Gastrocnemius medialis (tissue), 4 donors: ENCODE measurements at regions not wholly inside any gene's neighbourhood (a gene's known extent, or its start where the extent isn't known, plus 50 kb on each side); places are given as distances from the start of the nearest gene placed in this dataset.
"Not testable (repeated sequence)": the region's sequence is repeated elsewhere in the genome, so short reads cannot be mapped to it uniquely, and the experiment has no call there.

Source experiments
- ATAC-seq, 2 donors: fragments of 150-250 bp; one replicate each; pipeline ENCODE4 v1.9.1; 2016
- DNase-seq, 2 donors: peaks; one replicate each; pipeline ENCODE4 v3.0.0-alpha.2; 2019
- H3K27ac ChIP-seq, 4 donors: fragments of 200-600 bp; sonication (generic); 1 replicate in 1 of 4; 2 replicates in 3 of 4; pipeline ENCODE4 v1.5.1; 2016 to 2018; ENCODE audit warnings: mild to moderate bottlenecking in 2 of 4, moderate library complexity in 1 of 4
- H3K27me3 ChIP-seq, 3 donors: fragments of 200-600 bp; sonication (generic) in 2 of 3; 1 replicate in 1 of 3; 2 replicates in 2 of 3; pipeline versions ENCODE4 v1.5.1 to v1.6.0; 2016 to 2019; ENCODE audit warnings: mild to moderate bottlenecking in 1 of 3, moderate library complexity in 1 of 3
- H3K36me3 ChIP-seq, 2 donors: fragments of 200-600 bp; sonication (generic) in 1 of 2; one replicate each; pipeline ENCODE4 v1.5.1; 2017 to 2018
- H3K4me1 ChIP-seq, 2 donors: fragments of 200-600 bp; sonication (generic) in 1 of 2; one replicate each; pipeline ENCODE4 v1.5.1; 2016 to 2017; ENCODE audit warnings: mild to moderate bottlenecking in 2 of 2
- H3K4me3 ChIP-seq, 4 donors: fragments of 200-600 bp; sonication (generic) in 3 of 4; 1 replicate in 1 of 4; 2 replicates in 3 of 4; pipeline ENCODE4 v1.5.1; 2016 to 2019; ENCODE audit warnings: mild to moderate bottlenecking in 2 of 4
- H3K9me3 ChIP-seq, 3 donors: fragments of 200-600 bp; sonication (generic) in 2 of 3; 1 replicate in 1 of 3; 2 replicates in 2 of 3; pipeline ENCODE4 v1.5.1; 2016 to 2019
- POLR2A ChIP-seq, 2 donors: fragments of 450-650 bp; IDR thresholded peaks; one replicate each; pipeline ENCODE4 v1.6.1; 2017; ENCODE audit warnings: antibody characterized with exemption in 2 of 2, mild to moderate bottlenecking in 2 of 2, moderate library complexity in 2 of 2
- in situ Hi-C, 4 donors: fragments of 200-750 bp; cut with MboI; loops; one replicate each; pipeline versions ENCODE4 v1.15.0 to v1.8.0; 2017; ENCODE audit warnings: low sequenced_read_pairs in 4 of 4
- intact Hi-C: fragments of 100-400 bp; cut with DNase I; formaldehyde crosslinking; loops from one replicate; pipeline ENCODE4 v1.15.1; 2023; ENCODE audit warnings: low total_unique reads
- TF ChIP-seq, protein P1 (sequence below), 5 experiments: fragments of 450-650 bp in 3 of 5; fragments of 200-600 bp in 2 of 5; sonication (generic) in 2 of 5; IDR thresholded peaks in 4 of 5; conservative IDR thresholded peaks in 1 of 5; 1 replicate in 4 of 5; 2 replicates in 1 of 5; pipeline ENCODE4 v1.5.1; 2016 to 2019; ENCODE audit warnings: antibody characterized with exemption in 5 of 5, mild to moderate bottlenecking in 3 of 5, moderate library complexity in 3 of 5

DNA sequence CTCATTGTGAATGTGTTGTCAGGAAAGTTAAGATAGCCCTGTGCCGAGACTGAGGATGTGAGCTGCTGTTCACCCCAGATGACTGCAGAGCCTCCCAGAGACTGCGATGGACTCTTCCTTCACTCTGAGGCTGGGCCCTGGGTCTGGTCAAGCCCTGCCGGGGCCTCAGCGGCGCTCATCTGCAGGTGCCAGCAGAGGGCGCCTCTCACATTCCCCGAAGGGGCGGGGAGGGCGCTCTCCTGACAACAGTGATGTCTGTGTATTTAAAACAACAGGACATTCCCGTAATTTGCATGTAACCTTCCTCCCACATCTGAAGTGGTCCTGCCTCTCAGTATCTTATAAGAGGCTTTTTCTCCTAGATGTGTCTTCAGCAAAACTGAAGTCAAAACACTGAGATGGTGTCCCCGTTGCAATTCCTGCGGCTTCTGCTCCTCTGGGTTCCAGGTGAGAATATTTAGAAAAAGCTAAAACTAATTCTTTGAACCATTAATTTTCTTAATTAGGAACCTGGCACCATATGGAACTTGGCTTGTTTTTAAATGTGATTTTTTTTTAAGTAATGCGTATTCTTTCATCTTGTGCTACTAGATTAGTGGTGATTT, 1377.9 kb downstream of the RPIA start:
- TF ChIP-seq, protein P1, sequence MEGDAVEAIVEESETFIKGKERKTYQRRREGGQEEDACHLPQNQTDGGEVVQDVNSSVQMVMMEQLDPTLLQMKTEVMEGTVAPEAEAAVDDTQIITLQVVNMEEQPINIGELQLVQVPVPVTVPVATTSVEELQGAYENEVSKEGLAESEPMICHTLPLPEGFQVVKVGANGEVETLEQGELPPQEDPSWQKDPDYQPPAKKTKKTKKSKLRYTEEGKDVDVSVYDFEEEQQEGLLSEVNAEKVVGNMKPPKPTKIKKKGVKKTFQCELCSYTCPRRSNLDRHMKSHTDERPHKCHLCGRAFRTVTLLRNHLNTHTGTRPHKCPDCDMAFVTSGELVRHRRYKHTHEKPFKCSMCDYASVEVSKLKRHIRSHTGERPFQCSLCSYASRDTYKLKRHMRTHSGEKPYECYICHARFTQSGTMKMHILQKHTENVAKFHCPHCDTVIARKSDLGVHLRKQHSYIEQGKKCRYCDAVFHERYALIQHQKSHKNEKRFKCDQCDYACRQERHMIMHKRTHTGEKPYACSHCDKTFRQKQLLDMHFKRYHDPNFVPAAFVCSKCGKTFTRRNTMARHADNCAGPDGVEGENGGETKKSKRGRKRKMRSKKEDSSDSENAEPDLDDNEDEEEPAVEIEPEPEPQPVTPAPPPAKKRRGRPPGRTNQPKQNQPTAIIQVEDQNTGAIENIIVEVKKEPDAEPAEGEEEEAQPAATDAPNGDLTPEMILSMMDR (IDR thresholded peaks at IDR 0.05 in 4 of 5, conservative IDR thresholded peaks at IDR 0.05 in 1 of 5), result no peak
- TF ChIP-seq POLR2A (IDR thresholded peaks at IDR 0.05), result no peak
- Histone ChIP-seq H3K4me3 (no peak overlapping the region), H3K9me3 (no peaks in the 10 kb centered on the region), H3K4me1 (no peaks in the 10 kb centered on the region), H3K27ac (no peak overlapping the region), H3K27me3 (no peaks in the 10 kb centered on the region), H3K36me3 (no peaks in the 10 kb centered on the region)
- DNase-seq, result no peak
- ATAC-seq, result no peak
- in situ Hi-C loops (no loop called here), intact Hi-C loops (no loop called here)

DNA sequence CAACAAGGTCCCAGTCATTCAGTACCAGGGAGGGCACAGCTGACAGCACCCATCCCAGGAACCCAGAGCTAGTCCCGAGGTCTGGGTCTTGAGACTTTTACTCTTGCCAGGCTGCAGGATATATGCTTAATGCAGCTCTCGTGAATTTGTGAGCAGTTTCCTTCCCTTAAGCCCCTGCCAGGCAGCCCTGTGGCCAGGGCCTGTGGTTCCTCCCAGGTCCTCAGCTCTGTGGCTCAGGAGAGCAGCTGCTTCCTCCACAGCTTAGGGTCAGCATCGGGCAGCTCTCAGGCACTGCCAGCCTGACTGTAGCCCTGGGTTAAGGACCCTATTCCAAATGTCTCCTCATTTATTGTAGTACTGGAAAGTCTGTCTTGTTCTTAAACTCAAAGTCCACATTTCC, 1384.8 kb downstream of the RPIA start:
- H3K9me3 ChIP-seq, result no peaks in the 10 kb centered on the region
- no peak overlapping the region for H3K4me3 ChIP-seq
- TF ChIP-seq, protein P1 (IDR thresholded peaks at IDR 0.05 in 4 of 5, conservative IDR thresholded peaks at IDR 0.05 in 1 of 5), result no peak
- TF ChIP-seq POLR2A (IDR thresholded peaks at IDR 0.05), result no peak
- H3K27ac ChIP-seq, result no peak overlapping the region
- intact Hi-C loops (no loop called here), in situ Hi-C loops (no loop called here)
- no peaks in the 10 kb centered on the region for H3K27me3 ChIP-seq
- H3K36me3 ChIP-seq, result no peaks in the 10 kb centered on the region
- no peak for ATAC-seq
- no peaks in the 10 kb centered on the region for H3K4me1 ChIP-seq
- DNase-seq, result no peak

DNA sequence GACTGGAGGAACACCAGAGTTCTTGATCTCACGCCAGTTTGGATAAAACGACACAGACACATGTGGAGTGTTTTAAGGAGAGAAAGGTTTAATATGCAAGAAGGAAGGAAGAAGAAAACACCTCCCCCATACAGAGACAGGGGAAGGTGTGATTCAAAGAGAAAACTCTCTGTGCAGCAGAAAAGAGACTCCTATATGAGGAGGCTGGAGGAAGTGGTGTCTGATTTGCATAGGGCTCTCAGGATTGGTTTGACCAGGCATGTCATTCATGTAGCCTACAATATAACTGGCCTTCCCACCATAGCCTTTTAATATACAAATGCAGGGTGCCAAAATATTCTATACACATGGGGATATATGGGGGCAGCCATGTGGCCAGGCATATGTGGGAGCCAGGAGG, 1386.5 kb downstream of the RPIA start:
- in situ Hi-C loops, result no loop called here
- DNase-seq (no peak), ATAC-seq (no peak)
- intact Hi-C loops, result no loop called here
- H3K4me3 ChIP-seq, result no peak overlapping the region
- H3K27ac ChIP-seq, result no peak overlapping the region
- H3K9me3 ChIP-seq, result no peaks in the 10 kb centered on the region
- no peaks in the 10 kb centered on the region for H3K27me3 ChIP-seq
- H3K36me3 ChIP-seq, result no peaks in the 10 kb centered on the region
- H3K4me1 ChIP-seq, result no peaks in the 10 kb centered on the region
- no peak for TF ChIP-seq POLR2A (IDR thresholded peaks at IDR 0.05)
- TF ChIP-seq, protein P1 (IDR thresholded peaks at IDR 0.05 in 4 of 5, conservative IDR thresholded peaks at IDR 0.05 in 1 of 5), result no peak

DNA sequence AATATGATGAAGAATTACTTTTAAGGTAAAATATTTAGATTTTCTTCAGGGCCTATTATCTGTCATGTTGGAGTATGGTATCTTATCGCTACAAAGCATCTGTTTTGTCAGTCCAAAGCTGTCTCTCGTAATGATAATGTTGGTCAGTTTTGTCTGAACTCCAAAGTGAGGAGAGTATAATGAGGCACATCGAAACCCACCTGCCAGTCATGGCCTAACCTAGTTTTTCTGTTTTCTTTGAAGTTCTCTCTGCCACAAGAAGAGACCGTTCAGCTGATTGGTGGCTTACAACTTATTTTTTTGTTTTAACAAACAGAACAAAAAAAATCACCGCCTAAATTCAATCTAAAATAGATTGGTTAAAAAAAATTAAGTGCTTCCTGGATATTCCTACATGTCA, 1387.9 kb downstream of the RPIA start:
- in situ Hi-C loops, result no loop called here
- Histone ChIP-seq H3K4me3 (no peak overlapping the region), H3K27me3 (no peaks in the 10 kb centered on the region), H3K9me3 (no peaks in the 10 kb centered on the region), H3K36me3 (no peaks in the 10 kb centered on the region), H3K4me1 (no peaks in the 10 kb centered on the region), H3K27ac (no peak overlapping the region)
- TF ChIP-seq, protein P1 (IDR thresholded peaks at IDR 0.05 in 4 of 5, conservative IDR thresholded peaks at IDR 0.05 in 1 of 5), result no peak
- TF ChIP-seq POLR2A (IDR thresholded peaks at IDR 0.05), result no peak
- DNase-seq (no peak), ATAC-seq (no peak)
- intact Hi-C loops, result no loop called here

DNA sequence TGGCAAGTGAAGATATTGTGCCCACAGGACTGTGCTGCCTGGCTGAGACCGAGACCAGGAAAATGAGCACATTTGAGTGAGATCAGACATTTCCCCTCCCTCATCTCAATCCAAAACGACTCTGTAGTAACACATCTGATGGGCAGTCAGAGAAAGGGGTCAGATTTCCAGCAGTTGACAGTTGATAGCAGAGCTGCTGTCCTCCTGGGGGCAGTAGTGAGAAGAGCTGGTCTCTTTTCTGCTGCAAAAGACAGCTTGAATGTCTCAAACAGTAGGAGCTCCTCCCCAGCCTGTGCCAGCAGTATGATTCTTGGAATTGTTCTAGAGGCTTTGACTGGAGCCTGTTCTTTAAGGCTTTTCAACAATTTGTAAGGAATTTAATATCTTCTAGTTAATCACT, 1396.3 kb downstream of the RPIA start:
- H3K4me1 ChIP-seq, in situ Hi-C loops, H3K36me3 ChIP-seq, H3K27ac ChIP-seq, intact Hi-C loops, ATAC-seq, DNase-seq, H3K4me3 ChIP-seq, H3K9me3 ChIP-seq, H3K27me3 ChIP-seq: not testable (repeated sequence)

DNA sequence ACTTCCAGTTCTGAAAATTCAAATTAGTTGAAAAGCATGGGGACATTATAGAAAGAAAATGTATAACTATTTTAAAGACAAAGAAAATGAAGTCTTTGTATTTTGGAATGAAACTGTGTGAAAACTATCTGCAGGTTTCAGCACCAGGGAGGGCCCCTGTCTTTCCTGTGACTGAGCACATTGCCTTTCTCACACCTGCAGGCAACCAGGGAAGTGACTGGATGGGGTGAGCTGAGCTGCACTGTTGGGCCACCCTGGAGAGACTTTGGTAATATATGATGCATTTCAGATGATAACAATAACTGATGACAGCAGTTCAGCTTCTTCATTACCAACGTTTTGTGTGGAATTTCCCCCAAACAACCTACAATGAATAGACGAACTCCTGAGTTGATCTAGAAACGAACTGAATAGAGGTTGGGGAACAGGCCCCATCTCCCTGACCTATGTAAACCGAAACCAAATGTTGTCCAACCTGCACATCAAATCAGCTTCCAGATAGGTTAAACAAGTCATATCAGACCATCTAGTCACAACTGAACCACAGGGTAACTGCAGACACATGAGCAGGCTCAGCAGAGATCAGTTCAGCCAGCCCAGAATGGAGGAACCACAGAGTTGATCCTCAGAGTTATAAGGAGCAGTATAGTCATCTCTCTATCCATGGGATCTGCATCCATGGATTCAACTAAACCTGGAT, 1402.2 kb downstream of the RPIA start:
- ATAC-seq, H3K4me3 ChIP-seq, H3K36me3 ChIP-seq, H3K27ac ChIP-seq, intact Hi-C loops, H3K4me1 ChIP-seq, H3K9me3 ChIP-seq, DNase-seq, H3K27me3 ChIP-seq, in situ Hi-C loops: not testable (repeated sequence)

DNA sequence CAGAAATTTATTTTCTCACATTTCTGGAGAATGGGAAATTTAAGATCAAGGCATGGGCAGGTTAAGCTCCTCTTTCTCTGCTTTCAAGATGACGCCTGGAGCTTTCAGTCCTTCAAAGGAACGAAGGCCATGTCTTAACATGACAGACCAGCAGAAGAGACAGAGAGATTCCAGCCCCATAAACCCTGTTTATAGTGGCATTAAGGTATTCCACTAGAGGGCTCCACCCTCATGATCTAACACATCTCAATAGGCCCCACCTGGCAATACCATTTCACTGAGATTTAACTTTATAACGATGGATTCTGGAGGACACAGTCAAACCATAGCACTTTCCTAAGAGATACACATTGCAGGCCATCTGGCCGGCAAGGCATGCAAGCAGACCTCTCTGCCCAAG, 1406.1 kb downstream of the RPIA start:
- H3K36me3 ChIP-seq, H3K27ac ChIP-seq, H3K9me3 ChIP-seq, ATAC-seq, H3K4me3 ChIP-seq, H3K27me3 ChIP-seq, DNase-seq, H3K4me1 ChIP-seq, intact Hi-C loops, in situ Hi-C loops: not testable (repeated sequence)

DNA sequence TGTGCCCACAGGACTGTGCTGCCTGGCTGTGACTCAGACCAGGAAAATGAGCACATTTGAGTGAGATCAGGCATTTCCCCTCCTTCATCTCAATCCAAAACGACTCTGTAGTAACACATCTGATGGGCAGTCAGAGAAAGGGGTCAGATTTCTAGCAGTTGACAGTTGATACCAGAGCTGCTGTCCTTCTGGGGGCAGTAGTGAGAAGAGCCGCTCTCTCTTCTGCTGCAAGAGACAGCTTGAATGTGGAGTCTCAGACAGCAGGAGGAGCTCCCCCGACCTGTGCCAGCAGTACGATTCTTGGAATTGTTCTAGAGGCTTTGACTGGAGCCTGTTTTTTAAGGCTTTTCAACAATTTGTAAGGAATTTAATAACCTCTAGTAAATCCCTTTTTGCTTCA, 1413.7 kb downstream of the RPIA start:
- ATAC-seq, H3K36me3 ChIP-seq, in situ Hi-C loops, DNase-seq, H3K9me3 ChIP-seq, H3K27me3 ChIP-seq, H3K4me1 ChIP-seq, intact Hi-C loops, H3K4me3 ChIP-seq, H3K27ac ChIP-seq: not testable (repeated sequence)
